SK-N-SH (cell line): ENCODE measurements at regions not wholly inside any gene's neighbourhood (a gene's known extent, or its start where the extent isn't known, plus 50 kb on each side); places are given as distances from the start of the nearest gene placed in this dataset.

Experiments
- CTCF ChIP-seq: fragments of 200-600 bp; sonication (generic); IDR thresholded peaks from 2 replicates; pipeline ENCODE4 v1.6.1; 2017; ENCODE audit warnings: antibody characterized with exemption, mild to moderate bottlenecking, moderate library complexity
- EP300 ChIP-seq, 2 experiments: IDR thresholded peaks; 2 replicates each; pipeline versions ENCODE4 v1.4.0 to v1.6.1; 2012; ENCODE audit warnings: borderline replicate concordance in 1 of 2, low read depth in 1 of 2, low read length in 1 of 2
- EZH2phosphoT487 ChIP-seq: fragments of 200-600 bp; sonication (generic); IDR thresholded peaks from 2 replicates; pipeline ENCODE4 v1.6.1; 2017; ENCODE audit warnings: low read depth, mixed run types, mild to moderate bottlenecking, antibody characterized with exemption, moderate library complexity, borderline replicate concordance
- FOSL2 ChIP-seq: IDR thresholded peaks from 2 replicates; pipeline ENCODE4 v1.4.0; 2012; ENCODE audit warnings: low read depth, mild to moderate bottlenecking, moderate library complexity, borderline replicate concordance
- JUND ChIP-seq: IDR thresholded peaks from 2 replicates; pipeline ENCODE4 v1.4.0; 2012
- MAX ChIP-seq: IDR thresholded peaks from 2 replicates; pipeline ENCODE4 v1.4.0; 2012; ENCODE audit warnings: low read depth
- PBX3 ChIP-seq: IDR thresholded peaks from 2 replicates; pipeline ENCODE4; 2012
- POLR2AphosphoS5 ChIP-seq: IDR thresholded peaks from 2 replicates; pipeline ENCODE4 v1.6.1; 2012; ENCODE audit warnings: low read depth, low read length
- RCOR1 ChIP-seq: fragments of 150-350 bp; IDR thresholded peaks from 2 replicates; pipeline ENCODE4 v1.6.1; 2017; ENCODE audit warnings: antibody characterized with exemption, low read length
- SIN3A ChIP-seq: IDR thresholded peaks from 2 replicates; pipeline ENCODE4 v1.6.1; 2012; ENCODE audit warnings: low read depth, mild to moderate bottlenecking, low read length, moderate library complexity, borderline replicate concordance
- ZBTB33 ChIP-seq: IDR thresholded peaks from 2 replicates; pipeline ENCODE4 v1.4.0; 2012; ENCODE audit warnings: low read depth, borderline replicate concordance

- no peak for TF ChIP-seq CTCF
- TF ChIP-seq EP300 (IDR thresholded peaks at IDR 0.05; ENCODE audit: borderline replicate concordance in 1 of 2, low read depth in 1 of 2, low read length in 1 of 2): no peak
- no peak for TF ChIP-seq POLR2AphosphoS5
- TF ChIP-seq MAX: no peak
- no peak for TF ChIP-seq PBX3
- no peak for TF ChIP-seq EZH2phosphoT487
- TF ChIP-seq RCOR1: no peak
- no peak for TF ChIP-seq JUND
- TF ChIP-seq FOSL2: no peak
- no peak for TF ChIP-seq ZBTB33
- no peak for TF ChIP-seq SIN3A
Measured at GRCh38 chr17:79452706-79453105, 158.1 kb downstream of the RBFOX3 start.
